Activated CD4-positive, CD25-positive, alpha-beta regulatory T cell treated with anti-CD3 and anti-CD28 coated beads, Interleukin-2, amount 50 U/mL, for 24 hours (primary cell): ENCODE measurements at regions not wholly inside any gene's neighbourhood (a gene's known extent, or its start where the extent isn't known, plus 50 kb on each side); places are given as distances from the start of the nearest gene placed in this dataset.

Experiments
- ATAC-seq, 2 donors: fragments of 150-1000 bp; cut with Tn5 transposase; one replicate each; pipeline ENCODE4 v1.10.0; 2021; ENCODE audit warnings: mild to moderate bottlenecking in 1 of 2, moderate library complexity in 1 of 2

DNA sequence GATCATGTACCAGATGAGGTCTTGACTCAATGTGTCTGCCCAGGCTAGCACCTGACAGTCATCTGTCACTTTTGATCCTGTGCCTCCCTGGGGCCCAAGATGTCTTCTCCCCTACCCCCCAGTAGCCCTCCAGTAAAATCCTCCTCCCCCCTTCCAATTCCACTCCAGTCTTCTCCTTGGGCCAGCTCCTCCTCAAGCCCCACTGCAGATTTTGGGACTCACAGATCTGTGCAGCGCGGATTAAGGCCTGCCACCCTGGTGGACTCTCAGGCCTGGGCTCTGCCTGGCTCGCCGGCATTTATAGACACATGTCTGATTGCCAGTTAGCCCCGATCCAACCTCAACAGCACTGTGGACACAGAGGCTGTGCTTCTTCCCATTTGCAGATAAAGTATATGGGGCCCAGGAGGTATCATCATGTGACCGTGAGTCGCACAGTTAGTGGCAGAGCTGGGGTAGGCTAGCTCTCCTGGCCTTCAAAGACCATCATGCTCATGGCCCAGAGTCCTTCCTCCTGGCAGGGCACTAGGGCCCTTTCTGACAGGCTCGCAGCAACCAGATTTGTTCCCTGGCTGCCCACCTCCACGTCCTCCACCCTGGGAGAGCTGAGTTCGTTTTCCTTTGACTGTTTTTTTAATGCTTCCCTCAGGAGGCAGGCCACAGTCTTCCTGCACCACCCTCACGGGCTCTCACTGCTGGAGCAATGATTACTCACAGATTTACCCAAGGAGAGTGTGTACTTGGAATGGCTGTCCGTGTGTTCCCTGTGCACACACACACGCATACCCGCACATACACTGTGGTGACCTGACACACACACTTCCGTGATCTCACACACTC, 98.3 kb upstream of the DIO3 start:
- ATAC-seq: no peak

DNA sequence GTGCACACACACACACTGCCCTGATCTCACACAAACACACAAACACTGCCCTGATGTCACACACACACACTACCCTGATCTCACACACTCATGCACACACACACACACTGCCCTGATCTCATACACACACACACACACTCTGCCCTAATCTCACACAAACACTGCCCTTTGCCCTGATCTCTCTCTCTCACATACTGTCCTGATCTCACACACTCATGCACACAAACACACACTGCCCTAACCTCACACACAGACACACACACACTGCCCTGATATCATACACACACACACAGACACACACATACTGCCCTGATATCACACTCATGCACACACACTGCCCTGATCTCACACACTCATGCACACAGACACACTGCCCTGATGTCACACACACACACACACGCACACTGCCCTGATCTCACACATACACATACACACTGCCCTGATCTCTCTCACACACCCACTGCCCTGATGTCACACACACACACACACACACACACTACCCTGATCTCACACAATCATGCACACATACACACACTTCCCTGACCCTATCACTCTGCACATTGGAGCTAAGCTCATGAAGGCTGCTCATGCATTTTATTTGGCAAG, 97.6 kb upstream of the DIO3 start:
- no peak for ATAC-seq

DNA sequence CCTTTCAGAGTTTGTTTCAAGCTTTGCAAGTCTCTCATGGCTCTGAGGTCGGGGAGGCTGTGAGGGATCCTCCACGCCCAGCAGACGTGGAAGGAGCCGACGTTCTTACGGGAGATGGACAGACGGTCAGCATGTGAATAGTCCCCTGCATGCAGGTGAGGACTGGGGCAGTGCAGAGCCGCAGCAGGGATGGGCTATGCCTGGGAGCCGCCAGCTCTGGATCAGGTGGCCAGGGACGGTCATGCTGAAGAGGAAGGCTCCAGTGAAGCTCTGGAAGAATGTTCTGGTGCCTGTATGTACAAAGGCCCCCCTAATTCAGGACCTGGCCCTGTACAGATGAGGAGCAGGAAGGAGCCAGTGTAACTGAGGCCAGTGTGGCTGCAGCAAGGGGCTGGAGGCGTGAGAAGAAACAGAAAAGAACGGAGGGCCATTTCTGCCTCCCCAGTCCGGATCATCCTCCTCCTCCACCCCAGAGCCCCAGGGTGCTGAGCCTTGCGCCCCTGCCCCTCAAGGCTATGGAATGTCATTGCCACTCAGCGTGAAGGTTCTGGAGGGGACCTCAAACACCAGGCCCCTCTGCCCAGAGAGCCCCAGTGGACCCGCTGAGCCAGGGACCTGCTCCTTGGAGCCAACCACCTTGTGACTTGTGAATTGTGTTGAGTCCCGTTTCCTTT, 96.8 kb upstream of the DIO3 start:
- ATAC-seq: no peak

DNA sequence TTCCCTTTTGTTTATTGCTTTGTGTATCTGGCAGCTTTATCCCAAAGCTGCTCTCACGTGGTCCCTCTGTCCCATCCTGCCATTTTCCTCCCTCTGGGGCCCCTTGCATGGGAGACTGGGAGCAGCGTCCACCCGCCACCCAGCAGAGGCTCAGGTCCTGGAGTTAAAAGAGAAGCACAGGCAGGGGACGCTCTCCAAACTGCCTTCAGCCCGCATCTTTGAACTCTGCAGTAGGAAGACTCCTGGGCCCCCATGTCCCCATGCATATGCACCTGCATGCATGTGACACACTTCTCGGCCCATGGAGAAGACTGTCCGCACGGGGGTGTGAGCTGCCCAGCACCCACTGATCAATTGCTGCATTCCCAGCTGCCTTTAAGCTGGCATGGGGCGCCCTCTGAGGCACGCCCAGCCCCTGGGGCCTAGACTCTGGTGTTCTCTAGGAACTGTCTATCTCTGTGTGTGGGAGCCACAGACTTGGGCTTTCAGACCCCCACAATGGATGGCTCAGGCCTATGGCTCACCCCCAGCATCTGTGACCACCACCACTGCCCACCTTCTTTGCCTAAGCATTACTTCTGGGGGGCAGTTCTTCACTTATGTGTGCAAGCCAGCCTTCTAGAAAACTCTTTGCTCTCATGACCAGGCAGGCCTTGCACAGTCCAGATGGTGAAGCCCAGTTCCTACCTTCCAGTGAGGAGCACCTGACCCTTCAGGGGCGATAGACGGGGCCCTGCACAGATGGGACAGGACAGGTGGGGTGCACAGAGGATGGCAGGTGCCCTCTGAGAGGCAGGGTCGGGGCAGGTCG, 96.1 kb upstream of the DIO3 start:
- no peak for ATAC-seq

DNA sequence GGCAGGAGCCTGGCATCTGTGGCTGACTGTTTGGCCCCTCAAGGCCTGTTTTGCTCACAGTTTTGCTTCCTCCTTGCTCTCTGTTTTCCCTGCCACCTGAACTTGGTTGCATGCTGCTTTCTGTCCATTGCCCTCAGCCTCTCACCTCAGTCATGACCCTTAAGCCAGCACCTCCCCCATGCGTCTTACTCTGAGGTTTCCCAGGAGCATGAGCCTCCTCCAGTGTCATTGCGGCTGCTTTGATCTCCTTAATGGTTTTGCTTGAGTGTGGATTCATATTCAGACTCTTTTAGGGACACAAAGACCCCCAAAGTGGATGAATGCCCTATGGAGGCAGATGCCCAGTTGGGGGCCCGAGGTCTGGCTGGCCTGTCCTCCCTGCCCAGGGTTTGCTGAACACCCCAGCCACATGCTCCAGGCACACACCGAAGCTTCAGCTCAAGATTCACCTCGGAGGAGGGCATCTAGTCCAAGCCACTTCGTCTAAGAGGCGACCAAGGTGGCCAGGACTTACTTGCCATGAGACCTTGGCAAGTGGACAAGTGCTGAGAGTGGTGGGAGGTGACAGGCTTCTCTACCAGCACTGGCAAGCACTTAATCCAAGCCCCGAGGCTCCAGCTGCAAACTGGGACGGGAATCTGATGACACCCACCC, 95.4 kb upstream of the DIO3 start:
- ATAC-seq: no peak

DNA sequence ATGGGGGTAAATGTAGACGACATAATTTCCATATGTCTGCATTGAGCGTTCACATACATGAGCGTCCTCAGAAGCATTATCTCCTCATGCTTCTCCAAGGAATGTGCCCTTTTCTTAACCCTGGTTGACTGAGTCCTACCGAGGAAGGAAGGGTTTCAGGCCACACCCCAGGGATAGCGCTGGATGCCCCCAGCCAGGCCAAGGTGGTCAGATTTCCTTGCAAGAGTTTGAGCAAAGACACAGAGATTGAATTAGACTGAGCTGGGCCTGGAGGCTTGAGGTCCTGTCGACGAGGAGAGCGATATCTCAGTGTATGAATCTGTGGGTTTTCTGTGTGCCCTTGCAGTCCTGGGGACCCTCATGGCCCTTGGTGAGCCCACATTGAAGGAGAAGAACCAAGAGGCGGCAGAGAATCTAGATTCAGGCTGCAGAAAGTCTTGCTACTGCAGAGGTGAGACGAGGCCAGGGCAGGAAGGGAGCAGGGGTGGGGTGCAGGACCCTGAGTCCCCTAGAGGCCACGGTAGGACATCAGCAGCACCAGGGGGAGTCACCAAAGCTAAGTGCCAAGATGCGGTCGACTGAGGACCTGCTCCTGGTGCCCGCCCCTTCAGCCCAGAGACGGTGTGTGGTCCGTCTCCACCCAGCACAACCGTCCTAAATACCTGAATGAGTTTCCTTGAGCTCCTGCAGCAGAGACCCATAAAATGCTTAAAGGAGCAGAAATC, 94.7 kb upstream of the DIO3 start:
- ATAC-seq: no peak

DNA sequence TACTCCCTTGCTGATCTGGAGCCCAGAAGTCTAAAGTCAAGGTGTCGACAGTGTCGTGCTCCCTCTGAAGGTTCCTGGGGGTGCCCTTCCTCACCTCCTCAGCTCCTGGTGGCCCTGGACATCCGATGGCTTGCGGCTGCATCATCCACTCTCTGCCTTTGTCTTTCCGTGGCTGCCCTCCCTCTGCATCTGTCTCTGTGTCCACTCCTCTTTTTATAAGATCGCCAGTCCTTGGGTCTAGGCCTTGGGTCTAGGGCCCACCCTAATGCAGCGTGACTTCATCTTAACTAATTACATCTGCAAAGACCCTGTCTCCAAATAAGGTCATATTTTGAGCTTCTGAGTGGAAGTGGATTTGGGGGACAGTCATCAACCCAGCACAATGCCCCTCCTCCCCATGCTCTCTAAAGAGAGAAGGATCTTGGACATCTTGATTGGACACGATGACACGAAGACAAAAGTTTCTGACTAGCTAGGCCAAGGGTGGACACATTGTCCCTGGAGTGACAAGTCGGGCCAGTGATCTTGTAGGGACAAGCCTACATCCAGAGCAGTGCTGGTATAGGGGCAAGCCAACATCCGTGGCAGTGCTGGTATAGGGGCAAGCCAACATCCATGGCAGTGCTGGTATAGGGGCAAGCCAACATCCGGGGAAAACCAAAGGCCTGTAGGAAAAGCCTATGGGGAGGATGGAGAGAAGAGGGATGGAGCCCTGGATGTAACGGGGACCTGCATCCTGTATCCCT, 93.9 kb upstream of the DIO3 start:
- ATAC-seq: no peak

DNA sequence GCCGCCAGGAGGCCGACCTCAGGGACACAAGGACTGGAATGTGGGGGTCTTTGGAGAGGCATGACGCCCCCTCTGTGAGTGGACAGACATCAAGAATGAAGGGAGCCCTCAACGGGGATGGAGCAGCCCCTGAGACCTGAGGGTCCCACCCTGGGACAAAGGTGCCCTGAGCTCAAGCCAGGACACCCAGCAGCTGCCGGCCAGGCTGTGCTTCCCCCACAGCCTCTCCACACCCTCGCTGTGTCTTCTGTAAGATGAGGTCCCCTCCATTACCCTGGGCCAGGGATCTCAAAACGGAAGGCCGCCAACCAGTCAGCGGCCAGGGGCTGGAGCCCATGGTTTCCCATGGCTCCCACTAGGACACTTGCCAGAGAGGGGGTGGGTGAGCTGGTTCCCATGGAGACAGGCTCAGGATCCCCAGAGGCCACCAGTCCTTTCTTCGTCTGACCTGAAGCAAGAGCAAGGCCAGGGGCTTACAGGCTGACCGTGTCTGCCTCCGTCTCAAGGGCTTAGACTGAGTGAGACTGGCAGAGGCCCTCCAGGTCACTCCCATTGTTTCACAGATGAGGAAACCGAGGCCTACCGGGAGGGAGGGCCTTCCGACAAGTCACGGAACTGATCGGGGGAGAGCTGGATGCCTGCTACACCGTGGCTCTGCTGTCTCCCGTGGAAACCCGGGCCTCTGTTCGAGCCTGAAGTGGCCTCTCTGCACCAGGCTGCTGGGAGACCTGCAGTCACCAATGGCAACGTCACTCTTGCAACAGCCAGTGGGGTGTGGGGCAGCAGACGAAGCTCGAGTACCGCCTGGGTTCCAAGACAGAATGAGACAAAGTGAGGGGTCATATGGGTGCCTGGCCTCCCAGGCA, 91.7 kb upstream of the DIO3 start:
- ATAC-seq: no peak

DNA sequence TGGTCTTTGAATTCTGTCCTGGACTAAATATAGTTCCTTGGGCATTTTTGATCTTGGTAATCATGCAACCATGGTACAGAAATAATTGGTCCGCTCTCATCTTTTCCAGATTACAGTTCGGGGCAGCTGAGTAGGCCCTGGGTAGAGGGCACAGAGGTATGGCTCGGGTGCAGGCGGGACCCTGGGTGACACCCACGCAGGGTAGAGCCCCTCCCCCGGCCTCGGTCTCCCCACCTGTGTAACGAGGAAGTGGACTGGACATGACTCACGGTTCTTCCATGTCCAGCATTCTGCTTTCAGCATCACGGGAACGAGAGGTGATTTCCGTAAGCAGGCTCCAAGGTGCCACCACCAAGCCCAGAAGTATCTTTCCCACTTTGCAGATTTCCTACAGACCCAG, 91.0 kb upstream of the DIO3 start:
- ATAC-seq: no peak

DNA sequence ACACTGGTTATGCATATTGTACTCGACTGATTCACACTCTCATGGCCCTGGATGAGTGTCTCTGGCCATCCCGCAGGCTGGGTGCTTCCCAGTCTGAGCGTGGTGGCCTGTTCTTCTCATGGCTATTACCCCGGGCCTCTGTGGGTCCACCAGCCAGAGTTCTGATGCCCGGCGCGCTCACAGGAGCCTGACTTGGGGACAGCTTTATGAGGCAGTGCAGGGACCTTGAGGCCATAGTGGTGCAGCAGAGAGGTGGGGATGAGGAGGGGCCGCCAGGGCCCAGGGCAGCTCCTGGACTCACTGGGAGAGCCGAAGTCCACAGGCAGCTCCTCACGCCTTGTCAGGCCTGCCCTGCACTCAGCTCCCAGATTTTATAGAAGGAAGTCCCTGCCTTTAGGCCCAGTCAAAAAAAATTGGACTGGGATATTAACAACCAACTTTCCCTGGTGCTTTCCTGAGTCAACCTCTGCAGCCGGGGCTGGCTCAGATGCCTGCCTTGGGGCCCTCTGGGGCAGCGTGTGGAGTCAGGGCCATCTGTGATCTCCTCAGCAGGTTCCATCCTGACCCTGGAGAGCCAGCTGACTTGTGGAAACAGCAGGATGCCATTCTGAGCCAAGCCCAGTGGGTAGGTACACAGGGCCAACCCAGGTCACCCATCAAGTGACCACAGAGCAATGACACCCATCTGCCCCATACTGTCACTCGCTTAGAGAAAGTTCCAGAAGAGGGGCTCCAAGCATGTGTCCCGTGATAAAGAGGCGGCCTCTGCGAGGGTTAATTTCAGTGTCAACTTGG, 89.4 kb upstream of the DIO3 start:
- ATAC-seq: no peak

DNA sequence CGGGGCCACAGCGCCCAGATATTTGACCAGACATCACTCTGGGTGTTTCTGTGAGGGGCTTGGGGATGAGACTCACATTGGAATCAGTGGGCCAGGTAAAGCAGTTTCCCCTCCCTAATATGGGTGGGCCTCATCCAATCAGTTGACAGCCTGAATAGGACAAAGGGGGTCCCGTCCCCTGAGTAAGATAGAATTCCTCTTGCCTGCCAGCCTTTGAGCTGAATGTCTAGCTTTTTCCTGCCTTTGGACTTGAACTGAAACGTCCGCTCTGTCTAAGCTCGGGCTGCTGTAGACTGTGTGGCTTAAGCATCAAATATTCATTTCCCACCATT, 88.8 kb upstream of the DIO3 start:
- ATAC-seq: no peak

DNA sequence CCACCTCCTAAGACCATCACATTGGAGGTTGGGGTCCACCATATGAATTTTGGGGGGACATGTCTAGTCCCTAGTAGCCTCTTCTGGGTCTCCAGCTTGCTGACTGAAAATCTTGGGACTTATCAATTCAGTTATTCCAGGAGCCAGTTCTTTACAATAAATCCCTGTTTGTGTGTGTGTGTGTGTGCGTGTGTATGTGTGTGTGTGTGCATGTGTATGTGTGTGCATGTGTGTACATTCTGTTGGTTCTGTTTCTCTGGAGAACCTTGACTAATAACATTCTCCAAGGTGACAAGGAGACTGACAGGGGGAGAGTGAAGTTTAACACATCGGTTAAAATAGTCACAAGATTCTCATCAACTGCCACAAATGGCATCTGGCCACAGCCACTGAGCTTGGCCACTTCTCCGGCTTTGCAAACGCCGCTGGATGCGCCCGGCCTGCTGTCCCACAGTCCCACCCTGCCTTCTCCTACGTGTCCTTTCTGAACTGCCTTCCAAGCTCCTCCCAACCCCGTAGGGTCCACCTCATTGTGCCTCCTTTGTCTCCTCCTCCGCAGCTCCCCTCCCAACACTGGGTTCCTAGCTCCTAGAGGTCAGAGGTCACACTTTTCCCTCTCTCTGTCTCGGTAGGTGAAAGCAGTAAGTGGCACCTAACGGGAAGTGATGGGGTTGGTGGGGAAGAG, 88.1 kb upstream of the DIO3 start:
- no peak for ATAC-seq

DNA sequence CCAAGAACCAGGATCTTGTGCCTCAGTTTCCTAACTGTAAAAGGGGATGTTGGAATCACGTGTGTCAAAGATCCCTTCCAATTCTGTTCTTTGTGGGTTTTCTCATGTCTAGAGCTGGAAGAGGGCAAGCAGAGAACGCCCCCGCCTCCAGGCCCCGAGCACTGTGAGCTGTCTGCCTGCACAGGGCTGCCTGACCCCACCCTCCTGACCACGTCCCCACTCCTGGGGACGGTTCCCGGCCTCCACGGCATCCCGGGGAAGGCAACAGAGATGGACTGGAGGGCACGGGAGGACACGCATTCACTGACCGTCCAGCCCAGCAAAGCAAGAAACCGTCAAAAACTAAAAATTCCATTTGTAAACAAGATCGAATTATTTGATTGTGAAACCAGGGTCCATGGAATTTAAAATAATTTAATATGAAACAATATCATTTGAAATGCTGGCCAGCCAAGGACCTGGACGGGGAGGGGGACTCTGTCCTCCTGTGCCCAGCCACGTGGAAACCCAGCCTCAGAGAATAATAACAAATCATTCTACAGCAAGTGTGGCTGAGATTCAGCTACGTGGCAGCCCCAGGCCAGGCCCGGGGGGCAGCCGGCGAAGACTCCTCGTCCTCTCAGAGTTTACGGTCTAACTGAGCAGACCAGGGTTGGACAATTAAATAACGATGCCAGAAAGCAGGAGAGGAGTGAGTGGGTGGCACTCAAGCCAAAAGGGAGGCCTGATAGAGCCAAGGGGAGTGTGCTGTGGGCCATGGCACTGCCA, 87.3 kb upstream of the DIO3 start:
- ATAC-seq: no peak

DNA sequence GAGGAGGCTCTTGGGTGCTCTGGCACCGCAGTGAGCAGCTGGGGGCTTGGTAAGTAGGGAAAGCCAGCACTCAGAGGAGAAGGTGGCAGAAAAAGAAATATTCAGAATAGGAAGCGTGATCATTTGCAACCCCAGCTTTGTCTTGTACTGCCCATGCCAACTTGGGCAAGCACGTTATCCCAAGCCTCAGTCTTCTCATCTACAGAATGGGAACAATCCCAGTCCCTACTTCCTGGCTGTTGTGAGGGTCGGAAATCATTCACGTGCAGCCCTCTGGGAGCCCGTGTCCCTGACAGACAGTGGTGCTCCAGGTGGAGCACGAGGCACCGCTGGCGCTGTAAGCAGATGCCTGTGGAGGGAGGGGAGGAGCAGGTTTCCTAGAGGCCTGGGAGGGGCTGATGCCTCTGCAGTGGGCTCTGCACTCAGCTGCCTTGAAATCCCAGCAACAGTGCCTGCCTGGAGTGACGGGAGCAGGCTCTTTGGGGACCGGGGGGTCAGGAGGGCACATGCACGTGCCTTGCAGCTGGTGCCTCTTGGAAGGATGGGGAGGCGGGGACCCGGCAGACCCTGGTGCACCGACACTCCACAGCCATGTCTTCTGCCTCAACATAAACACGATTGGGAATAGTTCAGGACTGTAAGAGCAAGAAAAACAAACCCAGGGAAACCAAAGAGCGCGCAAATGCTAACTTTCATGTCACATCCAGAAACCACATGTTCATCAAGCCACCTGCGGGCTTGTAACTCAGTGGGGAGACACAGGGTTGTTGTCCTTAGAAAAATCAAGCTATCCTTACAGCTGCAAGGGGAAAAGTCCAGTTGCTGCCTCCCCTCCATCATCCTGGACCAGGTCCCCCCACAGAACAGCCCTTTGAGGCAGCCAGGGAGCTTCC, 86.5 kb upstream of the DIO3 start:
- no peak for ATAC-seq

DNA sequence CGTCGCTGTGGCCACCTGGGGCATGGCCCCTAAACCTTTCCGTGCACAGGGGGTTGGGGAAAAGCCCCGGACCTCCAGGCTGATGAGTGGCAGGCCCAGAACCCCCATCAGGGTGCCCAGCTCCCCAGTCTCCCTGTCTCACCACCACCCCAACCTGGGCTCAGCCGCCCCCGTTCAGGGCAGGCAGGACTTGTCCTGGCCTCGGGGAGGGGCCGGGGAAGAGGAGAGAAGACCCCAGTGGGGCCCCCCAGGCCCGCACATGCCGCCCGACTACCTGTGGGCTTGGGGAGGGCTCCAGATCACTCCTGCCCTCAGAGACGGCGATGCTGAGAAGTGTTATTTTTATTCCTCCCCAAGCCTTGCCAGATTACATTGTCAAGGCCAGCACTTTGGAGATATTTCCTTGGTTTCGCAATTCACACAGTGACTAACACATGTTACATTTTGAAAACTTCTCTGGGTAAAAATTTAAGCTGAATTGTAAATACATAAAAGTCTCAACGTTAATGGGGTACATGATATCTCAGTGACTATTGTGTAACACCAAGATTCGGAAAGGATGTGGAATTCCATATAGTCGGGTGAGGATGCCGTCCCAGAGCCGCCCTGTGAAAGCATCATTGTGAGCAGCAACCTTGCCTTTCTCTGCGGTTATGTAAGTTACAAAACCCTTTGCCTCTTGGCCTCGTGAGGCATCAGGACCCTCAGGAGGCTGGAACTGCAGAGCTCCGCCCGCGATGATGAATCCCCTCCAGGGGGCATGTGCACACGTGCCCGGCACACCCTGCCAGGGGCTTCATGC, 85.6 kb upstream of the DIO3 start:
- no peak for ATAC-seq
